ENCODE measurements at regions not wholly inside any gene's neighbourhood (a gene's known extent, or its start where the extent isn't known, plus 50 kb on each side); places are given as distances from the start of the nearest gene placed in this dataset.

GRCh38 chr2:176665086-176665485 lies 395.8 kb downstream of the MTX2 start:
- DNase-seq (ENCODE audit: low read depth in 1 of 2, low spot score in 1 of 2) = no peak

GRCh38 chr2:176668912-176669311 lies 399.7 kb downstream of the MTX2 start:
- no peak for DNase-seq (ENCODE audit: low read depth in 1 of 2, low spot score in 1 of 2)

- DNase-seq (ENCODE audit: low read depth in 1 of 2, low spot score in 1 of 2) = no peak
Observed at GRCh38 chr2:176669398-176670174, 400.3 kb downstream of the MTX2 start.

- no peak for DNase-seq (ENCODE audit: low read depth in 1 of 2, low spot score in 1 of 2)
Observed at GRCh38 chr2:176675271-176675949, 406.2 kb downstream of the MTX2 start.

GRCh38 chr2:176677746-176678265 lies 408.6 kb downstream of the MTX2 start:
- DNase-seq (ENCODE audit: low read depth in 1 of 2, low spot score in 1 of 2) = no peak

GRCh38 chr2:176678571-176678970 lies 409.3 kb downstream of the MTX2 start:
- no peak for DNase-seq (ENCODE audit: low read depth in 1 of 2, low spot score in 1 of 2)

- DNase-seq (ENCODE audit: low read depth in 1 of 2, low spot score in 1 of 2) = no peak
Observed at GRCh38 chr2:176679061-176679669, 409.9 kb downstream of the MTX2 start.

GRCh38 chr2:176680916-176681516 lies 411.8 kb downstream of the MTX2 start:
- no peak for DNase-seq (ENCODE audit: low read depth in 1 of 2, low spot score in 1 of 2)

GRCh38 chr2:176681584-176682115 lies 412.4 kb downstream of the MTX2 start:
- no peak for DNase-seq (ENCODE audit: low read depth in 1 of 2, low spot score in 1 of 2)

GRCh38 chr2:176682278-176682677 lies 413.0 kb downstream of the MTX2 start:
- DNase-seq (ENCODE audit: low read depth in 1 of 2, low spot score in 1 of 2) = no peak

- DNase-seq (ENCODE audit: low read depth in 1 of 2, low spot score in 1 of 2) = no peak
Observed at GRCh38 chr2:176683618-176684111, 414.4 kb downstream of the MTX2 start.

GRCh38 chr2:176685908-176686307 lies 416.7 kb downstream of the MTX2 start:
- no peak for DNase-seq (ENCODE audit: low read depth in 1 of 2, low spot score in 1 of 2)

- no peak for DNase-seq (ENCODE audit: low read depth in 1 of 2, low spot score in 1 of 2)
Observed at GRCh38 chr2:176686328-176686727, 417.1 kb downstream of the MTX2 start.

GRCh38 chr2:176687342-176687741 lies 418.1 kb downstream of the MTX2 start:
- DNase-seq (ENCODE audit: low read depth in 1 of 2, low spot score in 1 of 2) = no peak

GRCh38 chr2:176687944-176688343 lies 418.7 kb downstream of the MTX2 start:
- no peak for DNase-seq (ENCODE audit: low read depth in 1 of 2, low spot score in 1 of 2)

GRCh38 chr2:176689711-176690110 lies 420.5 kb downstream of the MTX2 start:
- no peak for DNase-seq (ENCODE audit: low read depth in 1 of 2, low spot score in 1 of 2)

- no peak for DNase-seq (ENCODE audit: low read depth in 1 of 2, low spot score in 1 of 2)
Observed at GRCh38 chr2:176691471-176691870, 422.2 kb downstream of the MTX2 start.

GRCh38 chr2:176692533-176692932 lies 423.3 kb downstream of the MTX2 start:
- no peak for DNase-seq (ENCODE audit: low read depth in 1 of 2, low spot score in 1 of 2)

GRCh38 chr2:176699098-176699497 lies 429.9 kb downstream of the MTX2 start:
- DNase-seq (ENCODE audit: low read depth in 1 of 2, low spot score in 1 of 2) = no peak

GRCh38 chr2:176699644-176700043 lies 430.4 kb downstream of the MTX2 start:
- DNase-seq (ENCODE audit: low read depth in 1 of 2, low spot score in 1 of 2) = no peak

- no peak for DNase-seq (ENCODE audit: low read depth in 1 of 2, low spot score in 1 of 2)
Observed at GRCh38 chr2:176702131-176702530, 432.9 kb downstream of the MTX2 start.
